Smooth muscle cell (in vitro differentiated cells): ENCODE measurements at regions not wholly inside any gene's neighbourhood (a gene's known extent, or its start where the extent isn't known, plus 50 kb on each side); places are given as distances from the start of the nearest gene placed in this dataset.
"Not testable (repeated sequence)": the region's sequence is repeated elsewhere in the genome, so short reads cannot be mapped to it uniquely, and the experiment has no call there.

Source experiments
- DNase-seq: peaks from one replicate; lab custom pipeline; 2025; ENCODE audit not compliant: unreplicated experiment; lab: John Stamatoyannopoulos, UW
- H2AFZ ChIP-seq: fragments of 200-600 bp; sonication (generic); 2 replicates; pipeline ENCODE4 v1.6.0; 2016; ENCODE audit warnings: antibody characterized with exemption, low read depth, mild to moderate bottlenecking
- H3F3A ChIP-seq: fragments of 200-600 bp; sonication (generic); 2 replicates; pipeline ENCODE4 v1.6.0; 2017; ENCODE audit warnings: antibody characterized with exemption, low read depth
- H3K27ac ChIP-seq: fragments of 200-600 bp; sonication (generic); 2 replicates; pipeline ENCODE4 v1.5.1; 2016; ENCODE audit warnings: low read depth, mild to moderate bottlenecking
- H3K27me3 ChIP-seq: fragments of 200-600 bp; sonication (generic); 2 replicates; pipeline ENCODE4 v1.6.1; 2016; ENCODE audit warnings: low read depth, mild to moderate bottlenecking
- H3K36me3 ChIP-seq: fragments of 200-600 bp; sonication (generic); 2 replicates; pipeline ENCODE4 v1.5.1; 2016; ENCODE audit warnings: low read depth
- H3K4me1 ChIP-seq: fragments of 200-600 bp; sonication (generic); 2 replicates; pipeline ENCODE4 v1.5.1; 2016; ENCODE audit warnings: low read depth
- H3K4me2 ChIP-seq: fragments of 200-600 bp; sonication (generic); 2 replicates; pipeline ENCODE4 v1.6.0; 2016; ENCODE audit warnings: mild to moderate bottlenecking
- H3K4me3 ChIP-seq: fragments of 200-600 bp; sonication (generic); 2 replicates; pipeline ENCODE4 v1.5.1; 2016; ENCODE audit warnings: mild to moderate bottlenecking
- H3K79me2 ChIP-seq: fragments of 200-600 bp; sonication (generic); 2 replicates; pipeline ENCODE4 v1.6.0; 2016; ENCODE audit warnings: low read depth, mild to moderate bottlenecking
- H3K9ac ChIP-seq: fragments of 200-600 bp; sonication (generic); 2 replicates; pipeline ENCODE4 v1.6.0; 2016; ENCODE audit warnings: low read depth
- H3K9me3 ChIP-seq: fragments of 200-600 bp; sonication (generic); replicated peaks from 2 replicates; pipeline ENCODE4 v1.5.1; 2016; ENCODE audit warnings: low read depth
- H4K20me1 ChIP-seq: fragments of 200-600 bp; sonication (generic); 2 replicates; pipeline ENCODE4 v1.6.0; 2016; ENCODE audit warnings: low read depth
- CTCF ChIP-seq: fragments of 200-600 bp; sonication (generic); IDR thresholded peaks from 2 replicates; pipeline ENCODE4 v1.5.1; 2017; ENCODE audit warnings: borderline replicate concordance, mild to moderate bottlenecking, antibody characterized with exemption; ENCODE audit not compliant: insufficient read depth, poor library complexity, severe bottlenecking
- WGBS: methylation state at CpG from one replicate; pipeline ENCODE4 v1.1.7; 2016; ENCODE audit warnings: low lambda C conversion rate; 5-methylcytosine and 5-hydroxymethylcytosine counted together

- Histone ChIP-seq H3K4me2 (peak overlapping the region; percentile 94), H3K9ac (no peak overlapping the region), H3K27ac (peak overlapping the region; percentile 90), H3K27me3 (no peaks in the 10 kb centered on the region), H3K4me1 (peaks cover 33% of the 10 kb centered on the region), H2AFZ (peak overlapping the region; percentile 88), H3K4me3 (peak overlapping the region; percentile 52), H3K36me3 (no peaks in the 10 kb centered on the region), H3K9me3 (no peaks in the 10 kb centered on the region), H4K20me1 (no peaks in the 10 kb centered on the region), H3F3A (peaks cover 17% of the 10 kb centered on the region), H3K79me2 (no peaks in the 10 kb centered on the region)
- DNase-seq: no peak
- WGBS: 37% methylated on average over 17 of the region's 17 CpGs
- TF ChIP-seq CTCF: no peak
Measured at GRCh38 chr10:31133251-31133791, 101.7 kb upstream of the ZNF438 start.

- peak; percentile 47 for DNase-seq
- WGBS: 1% methylated on average over 23 of the region's 37 CpGs
- peak overlapping the region; percentile 87 for H3K9ac ChIP-seq
- H3K4me3 ChIP-seq: peak overlapping the region; percentile 52
- peak overlapping the region; percentile 88 for H2AFZ ChIP-seq
- H3K36me3 ChIP-seq: no peaks in the 10 kb centered on the region
- no peak for TF ChIP-seq CTCF
- H3K9me3 ChIP-seq: no peaks in the 10 kb centered on the region
- H3K4me2 ChIP-seq: peak overlapping the region; percentile 94
- H4K20me1 ChIP-seq: no peaks in the 10 kb centered on the region
- no peaks in the 10 kb centered on the region for H3K79me2 ChIP-seq
- peak overlapping the region; percentile 90 for H3K27ac ChIP-seq
- H3F3A ChIP-seq: peaks cover 17% of the 10 kb centered on the region
- no peaks in the 10 kb centered on the region for H3K27me3 ChIP-seq
- peaks cover 33% of the 10 kb centered on the region for H3K4me1 ChIP-seq
Measured at GRCh38 chr10:31133792-31134310, 102.2 kb upstream of the ZNF438 start.

GRCh38 chr10:31134311-31134952 lies 102.8 kb upstream of the ZNF438 start:
- H3K9me3 ChIP-seq: no peaks in the 10 kb centered on the region
- H2AFZ ChIP-seq: peak overlapping the region; percentile 82
- peak overlapping the region; percentile 90 for H3K27ac ChIP-seq
- 5% methylated on average over 24 of the region's 24 CpGs for WGBS
- TF ChIP-seq CTCF: no peak
- no peaks in the 10 kb centered on the region for H3K27me3 ChIP-seq
- H3K4me1 ChIP-seq: peaks cover 33% of the 10 kb centered on the region
- peak overlapping the region; percentile 94 for H3K4me2 ChIP-seq
- no peaks in the 10 kb centered on the region for H4K20me1 ChIP-seq
- no peak for DNase-seq
- peak overlapping the region; percentile 87 for H3K9ac ChIP-seq
- peaks cover 17% of the 10 kb centered on the region for H3F3A ChIP-seq
- H3K79me2 ChIP-seq: no peaks in the 10 kb centered on the region
- H3K4me3 ChIP-seq: peak overlapping the region; percentile 52
- H3K36me3 ChIP-seq: no peaks in the 10 kb centered on the region

- Histone ChIP-seq H2AFZ (no peak overlapping the region), H4K20me1 (no peaks in the 10 kb centered on the region), H3K9ac (no peak overlapping the region), H3K79me2 (no peaks in the 10 kb centered on the region), H3K27me3 (no peaks in the 10 kb centered on the region), H3F3A (peaks cover 12% of the 10 kb centered on the region), H3K4me3 (no peak overlapping the region), H3K4me2 (peak overlapping the region; percentile 94), H3K9me3 (no peaks in the 10 kb centered on the region), H3K27ac (peak overlapping the region; percentile 90), H3K36me3 (no peaks in the 10 kb centered on the region), H3K4me1 (peaks cover 33% of the 10 kb centered on the region)
- DNase-seq: no peak
- TF ChIP-seq CTCF: no peak
- WGBS: 90% methylated on average over 6 of the region's 6 CpGs
Measured at GRCh38 chr10:31135171-31135570, 103.5 kb upstream of the ZNF438 start.

GRCh38 chr10:31135791-31136190 lies 104.1 kb upstream of the ZNF438 start:
- not testable (repeated sequence) for H3K79me2 ChIP-seq, H3K36me3 ChIP-seq, H2AFZ ChIP-seq, H3K4me2 ChIP-seq, H3K4me3 ChIP-seq, H3K27me3 ChIP-seq, H4K20me1 ChIP-seq, H3K9ac ChIP-seq, DNase-seq, H3K9me3 ChIP-seq, H3K27ac ChIP-seq
- 96% methylated on average over 8 of the region's 8 CpGs for WGBS
- Histone ChIP-seq H3K4me1 (peaks cover 33% of the 10 kb centered on the region), H3F3A (peaks cover 12% of the 10 kb centered on the region)
